ACC112 (cell line): ENCODE measurements at regions not wholly inside any gene's neighbourhood (a gene's known extent, or its start where the extent isn't known, plus 50 kb on each side); places are given as distances from the start of the nearest gene placed in this dataset.
"Not testable (repeated sequence)": the region's sequence is repeated elsewhere in the genome, so short reads cannot be mapped to it uniquely, and the experiment has no call there.

ENCODE experiments used
- H2AFZ ChIP-seq: fragments of 200-600 bp; sonication (generic); one replicate; pipeline ENCODE4 v1.6.0; 2017; ENCODE audit warnings: antibody characterized with exemption, low read length; ENCODE audit not compliant: unreplicated experiment
- H3K27ac ChIP-seq: fragments of 200-600 bp; sonication (generic); 2 replicates; pipeline ENCODE4 v1.5.1; 2014; ENCODE audit warnings: low read depth, mild to moderate bottlenecking, antibody characterized with exemption, low read length, moderate library complexity
- H3K27me3 ChIP-seq: fragments of 200-600 bp; sonication (generic); 2 replicates; pipeline ENCODE4 v1.6.1; 2014; ENCODE audit warnings: mild to moderate bottlenecking, antibody characterized with exemption, low read length, moderate library complexity, mixed read lengths; ENCODE audit not compliant: insufficient read depth
- H3K36me3 ChIP-seq: fragments of 200-600 bp; sonication (generic); 2 replicates; pipeline ENCODE4 v1.6.1; 2016; ENCODE audit warnings: mild to moderate bottlenecking, antibody characterized with exemption, low read length, moderate library complexity, mixed read lengths; ENCODE audit not compliant: insufficient read depth
- H3K4me1 ChIP-seq: fragments of 200-600 bp; sonication (generic); one replicate; pipeline ENCODE4 v1.6.1; 2016; ENCODE audit warnings: low read length, mixed read lengths; ENCODE audit not compliant: insufficient read depth, unreplicated experiment, control insufficient read depth
- H3K4me3 ChIP-seq: fragments of 200-600 bp; sonication (generic); 2 replicates; pipeline ENCODE4 v1.5.1; 2014; ENCODE audit warnings: mild to moderate bottlenecking, low read depth, low read length
- H3K79me2 ChIP-seq: fragments of 200-600 bp; sonication (generic); one replicate; pipeline ENCODE4 v1.6.0; 2016; ENCODE audit warnings: low read length; ENCODE audit not compliant: control insufficient read depth, unreplicated experiment, insufficient read depth

DNA sequence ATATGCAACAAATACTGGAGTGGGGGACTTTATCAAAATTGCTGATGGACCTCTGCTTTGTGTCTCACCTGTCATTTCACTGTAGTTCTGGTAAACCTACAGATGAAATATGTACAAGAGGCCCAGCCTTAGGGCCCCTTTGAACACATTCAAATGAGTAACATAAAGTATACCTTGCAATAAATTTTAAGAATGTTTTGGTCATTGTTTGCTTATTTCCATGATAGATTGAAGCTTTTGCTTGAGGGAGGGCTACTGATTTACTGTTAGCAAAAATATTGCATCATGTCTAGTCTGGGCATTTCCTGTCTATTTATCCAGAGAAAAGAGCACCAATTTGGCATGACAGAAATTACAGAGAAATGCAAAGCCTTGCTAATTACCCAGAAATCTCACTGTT, 705.5 kb upstream of the PCDH9 start:
- Histone ChIP-seq H3K27me3 (no peaks in the 10 kb centered on the region), H3K79me2 (no peaks in the 10 kb centered on the region), H3K4me3 (no peak overlapping the region), H3K36me3 (no peaks in the 10 kb centered on the region), H3K27ac (no peak overlapping the region), H2AFZ (no peak overlapping the region), H3K4me1 (no peaks in the 10 kb centered on the region)

DNA sequence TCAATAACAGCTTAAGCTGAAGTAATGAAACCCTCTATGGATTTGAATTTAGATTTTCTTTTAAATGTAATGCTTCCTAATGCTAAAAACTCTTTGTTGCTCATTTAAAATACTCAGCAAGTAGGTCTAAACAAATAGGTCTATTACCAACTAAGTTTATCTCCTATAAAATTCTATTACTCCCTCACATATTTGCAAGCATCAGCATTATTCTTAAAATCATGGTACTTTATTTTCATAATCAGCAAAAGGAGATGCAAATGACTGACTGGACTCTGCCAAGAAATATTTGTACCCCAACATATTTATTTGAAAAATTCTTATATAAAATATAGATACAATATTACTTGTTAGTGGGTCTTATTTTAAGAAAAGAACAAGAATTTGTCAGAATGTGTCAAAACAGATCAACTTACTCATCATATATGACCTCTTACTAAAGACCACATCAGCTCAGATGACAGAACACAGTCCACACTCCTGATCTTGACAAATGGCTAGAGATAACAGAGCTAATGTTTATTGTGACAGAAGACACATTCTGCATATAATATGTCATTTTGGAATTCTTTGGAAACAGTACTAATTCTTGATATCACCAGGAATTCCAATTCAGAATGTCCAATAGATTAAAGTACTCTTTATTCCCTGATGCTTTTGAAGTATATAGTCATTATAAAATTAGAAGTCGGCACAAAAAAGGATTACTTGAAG, 704.6 kb upstream of the PCDH9 start:
- H3K4me1 ChIP-seq, result no peaks in the 10 kb centered on the region
- no peak overlapping the region for H3K27ac ChIP-seq
- H3K4me3 ChIP-seq, result no peak overlapping the region
- no peaks in the 10 kb centered on the region for H3K36me3 ChIP-seq
- no peak overlapping the region for H2AFZ ChIP-seq
- H3K27me3 ChIP-seq, result no peaks in the 10 kb centered on the region
- H3K79me2 ChIP-seq, result no peaks in the 10 kb centered on the region

DNA sequence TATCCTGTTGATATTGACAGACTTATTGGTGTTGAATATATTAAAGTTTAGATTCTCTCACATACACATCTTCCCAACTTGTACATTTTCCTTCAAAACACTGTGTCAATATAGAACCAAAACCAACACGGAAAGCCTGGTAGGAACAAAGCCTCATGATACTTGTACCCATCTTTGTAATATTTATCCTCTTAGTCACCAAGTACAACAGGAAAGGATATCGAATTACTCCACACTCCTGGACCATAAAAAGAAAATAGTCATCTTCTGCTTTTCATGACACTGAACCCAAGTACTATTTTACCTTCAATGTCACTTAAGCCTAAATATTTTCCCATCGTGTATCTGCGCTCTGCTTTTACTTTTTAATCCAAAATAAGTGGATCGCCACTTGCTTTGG, 702.9 kb upstream of the PCDH9 start:
- Histone ChIP-seq H2AFZ (no peak overlapping the region), H3K79me2 (no peaks in the 10 kb centered on the region), H3K27ac (no peak overlapping the region), H3K4me3 (no peak overlapping the region), H3K27me3 (no peaks in the 10 kb centered on the region), H3K4me1 (no peaks in the 10 kb centered on the region), H3K36me3 (no peaks in the 10 kb centered on the region)

DNA sequence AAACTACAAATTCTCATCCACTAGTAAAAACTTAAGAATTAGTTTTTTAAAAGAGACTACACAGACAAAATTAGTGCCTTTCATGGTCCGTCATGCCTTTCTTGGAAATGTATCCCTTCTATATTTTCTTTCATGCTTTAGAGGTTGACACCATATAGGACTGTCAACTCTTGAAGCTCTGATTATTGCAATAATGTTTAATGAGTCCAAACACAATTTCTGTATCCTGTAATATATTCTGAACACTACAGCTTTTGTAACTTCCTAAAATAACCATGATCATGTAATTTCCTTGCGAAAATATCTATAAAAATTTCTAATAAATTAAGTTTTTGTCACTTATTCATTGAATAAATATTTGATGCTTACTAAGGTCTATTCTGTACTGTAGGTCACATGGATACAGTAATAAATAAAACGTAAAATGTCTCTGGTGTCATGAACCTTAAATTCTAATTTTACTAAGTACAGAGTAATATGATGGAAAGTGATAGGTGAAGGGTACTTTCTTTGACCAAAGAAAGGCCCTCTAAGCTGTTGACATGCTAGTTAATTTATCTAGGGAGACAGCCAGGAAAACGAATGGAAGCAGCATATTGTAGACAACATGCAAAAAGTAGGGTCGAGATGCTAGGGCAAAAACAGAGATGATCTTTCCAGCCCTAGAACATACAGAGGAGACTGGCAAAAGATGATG, 687.3 kb upstream of the PCDH9 start:
- Histone ChIP-seq H3K79me2 (no peaks in the 10 kb centered on the region), H2AFZ (no peak overlapping the region), H3K36me3 (no peaks in the 10 kb centered on the region), H3K27me3 (no peaks in the 10 kb centered on the region), H3K27ac (no peak overlapping the region), H3K4me1 (no peaks in the 10 kb centered on the region), H3K4me3 (no peak overlapping the region)

DNA sequence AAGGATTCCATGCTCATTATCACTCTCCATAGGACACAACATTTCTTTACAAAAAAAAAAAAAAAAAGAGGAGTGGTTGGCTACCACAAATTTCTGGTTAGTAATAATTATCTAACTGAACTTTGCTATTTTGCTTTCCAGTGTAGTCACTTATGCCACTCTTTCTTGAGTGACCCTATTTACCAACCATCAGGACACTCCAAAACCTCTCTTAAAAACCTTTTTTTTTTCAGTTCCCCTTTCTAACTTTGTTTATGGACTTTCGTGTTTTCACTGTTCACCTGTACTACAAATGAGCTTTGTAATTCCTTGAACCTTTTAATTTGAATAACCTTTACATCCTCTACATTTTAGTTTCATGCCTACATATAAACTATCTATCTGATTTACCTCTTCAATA, 686.5 kb upstream of the PCDH9 start:
- H3K27me3 ChIP-seq, result no peaks in the 10 kb centered on the region
- no peak overlapping the region for H3K4me3 ChIP-seq
- no peak overlapping the region for H2AFZ ChIP-seq
- no peaks in the 10 kb centered on the region for H3K79me2 ChIP-seq
- H3K4me1 ChIP-seq, result no peaks in the 10 kb centered on the region
- H3K27ac ChIP-seq, result no peak overlapping the region
- no peaks in the 10 kb centered on the region for H3K36me3 ChIP-seq

DNA sequence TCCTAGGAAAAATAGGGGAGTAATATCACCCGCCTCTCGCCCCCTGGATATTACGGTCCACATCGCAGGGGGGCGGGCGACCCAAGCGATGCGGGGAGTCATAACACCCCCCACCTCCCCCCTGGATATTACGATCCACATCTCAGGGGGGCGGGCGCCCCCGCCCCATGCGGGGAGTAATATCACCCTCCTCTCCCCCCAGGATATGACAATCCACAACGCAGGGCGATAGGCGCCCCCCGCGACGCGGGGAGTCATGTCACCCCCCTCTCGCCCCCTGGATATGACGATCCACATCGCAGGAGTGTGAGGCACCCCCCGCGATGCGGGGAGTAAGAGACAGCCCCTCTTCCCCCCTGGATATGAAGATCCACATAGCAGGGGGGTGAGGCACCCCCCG, 684.4 kb upstream of the PCDH9 start:
- Histone ChIP-seq H3K4me3 (no peak overlapping the region), H2AFZ (no peak overlapping the region), H3K27me3 (no peaks in the 10 kb centered on the region), H3K36me3 (no peaks in the 10 kb centered on the region), H3K27ac (no peak overlapping the region), H3K4me1 (no peaks in the 10 kb centered on the region), H3K79me2 (no peaks in the 10 kb centered on the region)

DNA sequence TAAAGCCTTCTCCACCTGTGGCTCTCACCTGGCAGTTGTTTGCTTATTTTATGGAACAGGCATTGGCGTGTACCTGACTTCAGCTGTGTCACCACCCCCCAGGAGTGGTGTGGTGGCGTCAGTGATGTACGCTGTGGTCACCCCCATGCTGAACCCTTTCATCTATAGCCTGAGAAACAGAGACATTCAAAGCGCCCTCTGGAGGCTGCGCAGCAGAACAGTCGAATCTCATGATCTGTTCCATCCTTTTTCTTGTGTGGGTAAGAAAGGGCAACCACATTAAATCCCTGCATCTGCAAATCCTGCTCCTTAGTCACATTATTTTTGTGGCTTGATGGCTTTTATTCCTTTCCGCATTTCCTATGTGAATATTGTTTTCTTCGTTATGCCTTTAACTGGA, 672.8 kb upstream of the PCDH9 start:
- H3K79me2 ChIP-seq, H3K4me3 ChIP-seq, H3K36me3 ChIP-seq, H3K4me1 ChIP-seq, H3K27me3 ChIP-seq, H2AFZ ChIP-seq, H3K27ac ChIP-seq: not testable (repeated sequence)

DNA sequence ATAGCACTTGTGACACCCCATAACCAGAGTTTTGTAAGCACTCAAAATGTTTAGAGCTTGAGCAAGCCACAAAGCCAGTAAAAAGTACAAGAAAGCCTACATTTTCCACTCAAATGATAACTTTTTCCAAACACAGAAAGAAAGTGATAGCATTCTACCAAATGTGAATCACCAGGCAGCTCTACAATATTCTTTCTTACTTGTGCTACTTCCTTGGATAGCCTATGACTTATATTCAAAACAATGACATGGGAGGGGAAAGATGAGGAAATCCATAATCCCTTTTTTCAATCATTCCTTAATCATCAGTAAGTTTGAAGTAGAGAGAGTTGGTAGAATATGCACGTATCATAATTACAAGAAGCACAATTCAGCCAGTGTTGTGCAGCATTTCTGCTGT, 650.8 kb upstream of the PCDH9 start:
- no peaks in the 10 kb centered on the region for H3K36me3 ChIP-seq

DNA sequence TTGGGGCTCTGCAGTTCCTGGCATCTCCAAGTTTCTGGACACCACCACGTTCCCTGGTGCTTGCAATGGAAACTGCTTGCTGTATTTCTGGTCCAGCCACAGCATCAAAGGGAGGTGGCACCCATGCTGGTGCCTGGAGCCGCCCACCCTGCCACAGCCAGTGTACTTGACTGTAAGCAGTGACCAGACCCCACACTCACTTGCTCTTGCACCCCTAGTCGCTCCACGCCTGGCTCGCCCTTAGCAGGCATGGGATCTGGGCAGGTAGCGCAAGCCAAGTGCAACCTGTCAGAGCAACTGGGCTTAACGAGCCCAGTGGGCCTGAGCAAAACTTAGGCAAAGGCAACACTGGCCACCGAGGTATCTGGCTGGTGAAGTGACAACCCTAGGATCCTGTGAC, 648.2 kb upstream of the PCDH9 start:
- Histone ChIP-seq H2AFZ (no peak overlapping the region), H3K79me2 (no peaks in the 10 kb centered on the region), H3K4me3 (no peak overlapping the region), H3K4me1 (peaks cover 3% of the 10 kb centered on the region), H3K27me3 (no peaks in the 10 kb centered on the region), H3K36me3 (no peaks in the 10 kb centered on the region), H3K27ac (no peak overlapping the region)

More for the DNA sequence above, 650.8 kb upstream of the PCDH9 start:
- Histone ChIP-seq H3K27ac (no peak overlapping the region), H3K4me1 (peaks cover 3% of the 10 kb centered on the region), H3K4me3 (no peak overlapping the region), H3K79me2 (no peaks in the 10 kb centered on the region), H2AFZ (peak overlapping the region; percentile 12), H3K27me3 (no peaks in the 10 kb centered on the region)

DNA sequence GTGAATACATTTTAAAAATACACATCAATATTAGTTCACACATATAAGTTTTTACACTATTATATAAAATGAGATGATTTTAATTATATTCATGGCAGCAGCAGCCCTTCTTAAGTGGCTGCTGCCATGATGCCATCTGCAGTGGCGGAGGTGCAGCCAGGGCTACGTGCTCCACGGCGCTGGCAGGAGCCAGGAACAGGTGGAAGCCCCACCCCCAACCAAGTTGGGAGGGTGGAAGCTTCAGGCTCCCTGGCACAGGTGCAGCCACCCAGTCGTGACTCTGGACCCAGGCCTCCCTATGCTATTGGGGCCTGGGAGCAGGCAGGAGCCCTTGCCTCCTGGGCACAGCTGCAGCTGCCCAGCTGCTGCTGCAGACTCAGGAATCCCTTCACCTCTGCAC, 646.9 kb upstream of the PCDH9 start:
- Histone ChIP-seq H3K27ac (no peak overlapping the region), H3K4me3 (no peak overlapping the region), H3K4me1 (peaks cover 3% of the 10 kb centered on the region), H3K79me2 (no peaks in the 10 kb centered on the region), H2AFZ (no peak overlapping the region), H3K27me3 (no peaks in the 10 kb centered on the region), H3K36me3 (no peaks in the 10 kb centered on the region)

DNA sequence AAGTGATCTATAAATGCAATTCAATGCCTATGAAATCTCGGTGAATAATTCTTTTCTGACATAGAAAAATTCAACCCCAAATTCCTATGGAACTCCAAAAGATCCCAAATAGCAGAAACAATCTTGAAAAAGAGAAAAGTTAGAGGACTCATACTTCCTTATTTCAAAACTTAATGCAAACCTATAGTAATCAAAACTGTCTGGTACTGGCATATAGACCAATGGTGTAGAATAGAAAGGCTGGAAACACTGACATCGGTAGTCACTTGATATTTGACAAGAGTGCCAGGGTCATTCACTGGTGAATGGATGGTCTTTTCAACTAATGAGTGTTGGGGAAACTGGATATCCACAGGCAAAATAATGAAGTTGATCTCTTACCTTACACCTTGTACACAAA, 637.1 kb upstream of the PCDH9 start:
- Histone ChIP-seq H3K36me3 (no peaks in the 10 kb centered on the region), H3K4me1 (no peaks in the 10 kb centered on the region), H3K4me3 (no peak overlapping the region), H3K27ac (no peak overlapping the region), H2AFZ (no peak overlapping the region), H3K27me3 (no peaks in the 10 kb centered on the region), H3K79me2 (no peaks in the 10 kb centered on the region)
